OCI-LY7 (cell line): ENCODE measurements at regions not wholly inside any gene's neighbourhood (a gene's known extent, or its start where the extent isn't known, plus 50 kb on each side); places are given as distances from the start of the nearest gene placed in this dataset.

Source experiments
- EZH2phosphoT487 ChIP-seq: fragments of 200-600 bp; sonication (generic); IDR thresholded peaks from 2 replicates; pipeline ENCODE4 v1.6.1; 2018; ENCODE audit warnings: low read depth, borderline replicate concordance, mild to moderate bottlenecking, mixed run types, antibody characterized with exemption, low read length, moderate library complexity, mixed read lengths
- TF ChIP-seq, protein P1 (sequence below): fragments of 200-600 bp; sonication (generic); conservative IDR thresholded peaks from 2 replicates; pipeline ENCODE4 v1.5.1; 2014; ENCODE audit warnings: mild to moderate bottlenecking, antibody characterized with exemption, low read length, moderate library complexity, mixed read lengths

DNA sequence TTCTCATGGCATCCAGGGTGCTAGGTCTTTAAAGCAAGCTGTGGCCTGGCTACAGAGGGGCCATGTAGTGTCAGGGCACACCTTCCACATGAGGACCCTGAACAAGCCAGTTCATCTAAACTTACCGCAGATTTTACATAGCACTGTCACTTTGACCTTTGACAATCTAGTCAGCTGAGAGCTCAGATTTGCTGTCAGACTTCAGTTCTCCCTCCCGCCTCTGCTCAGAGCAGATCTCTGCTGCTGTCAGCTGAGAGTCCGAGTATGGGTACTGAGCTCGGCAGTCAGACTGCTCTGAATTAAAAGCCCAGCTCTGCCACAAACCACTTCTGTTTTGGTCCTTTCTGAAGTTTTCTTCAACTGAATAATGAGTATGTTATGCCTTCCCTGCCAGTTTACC lies 507.1 kb downstream of the SOX6 start:
- TF ChIP-seq, protein P1, sequence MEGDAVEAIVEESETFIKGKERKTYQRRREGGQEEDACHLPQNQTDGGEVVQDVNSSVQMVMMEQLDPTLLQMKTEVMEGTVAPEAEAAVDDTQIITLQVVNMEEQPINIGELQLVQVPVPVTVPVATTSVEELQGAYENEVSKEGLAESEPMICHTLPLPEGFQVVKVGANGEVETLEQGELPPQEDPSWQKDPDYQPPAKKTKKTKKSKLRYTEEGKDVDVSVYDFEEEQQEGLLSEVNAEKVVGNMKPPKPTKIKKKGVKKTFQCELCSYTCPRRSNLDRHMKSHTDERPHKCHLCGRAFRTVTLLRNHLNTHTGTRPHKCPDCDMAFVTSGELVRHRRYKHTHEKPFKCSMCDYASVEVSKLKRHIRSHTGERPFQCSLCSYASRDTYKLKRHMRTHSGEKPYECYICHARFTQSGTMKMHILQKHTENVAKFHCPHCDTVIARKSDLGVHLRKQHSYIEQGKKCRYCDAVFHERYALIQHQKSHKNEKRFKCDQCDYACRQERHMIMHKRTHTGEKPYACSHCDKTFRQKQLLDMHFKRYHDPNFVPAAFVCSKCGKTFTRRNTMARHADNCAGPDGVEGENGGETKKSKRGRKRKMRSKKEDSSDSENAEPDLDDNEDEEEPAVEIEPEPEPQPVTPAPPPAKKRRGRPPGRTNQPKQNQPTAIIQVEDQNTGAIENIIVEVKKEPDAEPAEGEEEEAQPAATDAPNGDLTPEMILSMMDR: no peak
- TF ChIP-seq EZH2phosphoT487: no peak
